NCI-H2196 (cell line): ENCODE measurements at regions not wholly inside any gene's neighbourhood (a gene's known extent, or its start where the extent isn't known, plus 50 kb on each side); places are given as distances from the start of the nearest gene placed in this dataset.

ENCODE experiments used
- DNase-seq: peaks from one replicate; lab custom pipeline; 2025; ENCODE audit not compliant: unreplicated experiment; lab: John Stamatoyannopoulos, UW

GRCh38 chr13:33691980-33692379, 126.0 kb upstream of the RFC3 start:
- no peak for DNase-seq

DNA sequence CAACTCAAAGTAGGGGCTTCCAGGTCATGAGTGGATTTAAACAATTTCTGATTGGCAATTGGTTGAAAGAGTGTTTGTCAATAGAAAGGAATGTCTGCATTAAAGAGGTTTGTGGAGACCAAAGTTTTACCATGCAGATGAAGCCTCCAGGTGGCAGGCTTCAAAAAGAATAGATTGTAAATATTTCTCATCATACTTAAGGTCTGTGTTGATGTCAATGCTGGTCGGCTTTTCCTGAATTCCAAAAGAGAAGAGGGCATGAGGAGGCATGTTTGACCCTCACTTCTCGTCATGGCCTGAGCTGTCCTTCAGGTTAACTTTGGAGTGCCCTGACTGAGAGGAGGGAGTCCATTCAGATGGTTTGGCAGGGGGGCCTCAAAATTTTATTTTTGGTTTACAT, 125.4 kb upstream of the RFC3 start:
- DNase-seq = no peak

DNA sequence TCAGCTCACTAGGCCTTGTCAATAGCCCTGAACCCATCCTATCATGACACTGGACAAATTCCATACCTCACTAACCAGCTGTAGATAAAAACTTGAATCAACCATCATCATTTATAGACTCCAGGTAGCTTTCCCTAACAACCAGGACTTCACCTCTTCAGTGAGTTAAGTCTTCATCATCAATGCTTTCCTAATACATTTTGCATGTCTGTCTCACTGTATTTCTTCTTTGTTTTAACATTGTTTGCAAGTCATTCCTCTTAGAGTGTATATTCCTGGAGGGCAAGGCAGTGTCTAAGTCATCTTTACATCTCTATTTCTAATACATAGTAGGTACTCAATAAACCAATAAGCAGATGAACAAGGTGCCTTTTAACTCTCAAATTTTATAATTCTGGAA, 123.4 kb upstream of the RFC3 start:
- DNase-seq = no peak

- DNase-seq = no peak
Measured at GRCh38 chr13:33696530-33696929, 121.4 kb upstream of the RFC3 start.

DNA sequence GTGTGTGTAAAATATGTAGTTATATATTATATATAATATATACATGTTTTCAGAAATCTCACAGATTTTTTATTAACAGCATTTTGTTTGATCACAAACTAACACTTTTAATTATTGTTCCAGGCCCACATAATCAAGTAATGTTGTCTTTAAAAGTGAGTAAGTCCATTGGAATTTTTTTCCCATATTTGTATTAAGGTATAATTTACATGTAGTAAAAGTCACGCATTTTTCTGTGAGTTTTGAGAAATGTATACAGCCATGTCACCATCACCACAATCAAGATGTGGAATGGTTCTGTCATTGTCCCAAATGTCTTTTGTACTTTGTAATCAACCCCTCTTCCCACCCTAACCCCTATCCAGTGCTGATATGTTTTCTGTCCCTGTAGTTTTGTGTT, 120.0 kb upstream of the RFC3 start:
- no peak for DNase-seq

DNA sequence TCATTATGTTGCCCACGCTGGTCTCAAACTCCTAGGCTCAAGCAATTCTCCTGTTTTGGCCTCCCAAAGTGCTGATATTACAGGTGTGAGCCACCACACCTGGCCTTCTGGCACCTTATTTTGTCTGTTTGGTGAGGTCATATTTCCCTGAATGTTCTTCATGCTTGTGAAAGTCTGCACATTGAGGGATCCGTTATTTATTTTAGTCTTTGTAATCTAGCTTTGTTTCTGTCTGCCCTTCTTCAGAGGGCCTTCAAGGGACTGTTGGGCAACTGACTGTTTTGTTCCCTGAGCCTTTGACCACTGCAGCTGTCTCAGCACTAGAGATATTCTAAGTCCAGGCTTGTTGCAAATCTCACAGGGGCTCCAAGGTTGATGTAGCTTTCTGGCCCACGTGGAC, 110.5 kb upstream of the RFC3 start:
- no peak for DNase-seq

- DNase-seq = no peak
Measured at GRCh38 chr13:33710924-33711323, 107.0 kb upstream of the RFC3 start.

DNA sequence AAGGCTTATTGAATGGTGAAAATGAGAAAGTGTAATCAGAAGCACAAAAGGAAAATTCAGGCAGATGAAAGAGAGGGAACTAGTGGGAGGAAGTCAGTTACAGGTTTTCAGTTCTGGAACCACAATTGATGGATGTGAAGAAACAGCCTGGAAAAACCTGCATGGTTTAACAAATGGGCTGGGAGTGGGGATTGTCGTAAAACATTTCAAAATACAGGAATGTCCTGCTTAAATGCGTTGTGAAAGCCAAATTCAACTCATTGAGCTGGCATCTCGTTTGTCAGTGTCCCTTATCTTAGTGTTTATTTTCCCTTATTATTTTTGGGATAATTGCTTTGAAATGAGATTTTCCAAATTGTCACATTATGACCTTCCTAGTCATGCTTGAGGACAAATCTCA, 106.5 kb upstream of the RFC3 start:
- no peak for DNase-seq

- no peak for DNase-seq
Measured at GRCh38 chr13:33717775-33718174, 100.2 kb upstream of the RFC3 start.

DNA sequence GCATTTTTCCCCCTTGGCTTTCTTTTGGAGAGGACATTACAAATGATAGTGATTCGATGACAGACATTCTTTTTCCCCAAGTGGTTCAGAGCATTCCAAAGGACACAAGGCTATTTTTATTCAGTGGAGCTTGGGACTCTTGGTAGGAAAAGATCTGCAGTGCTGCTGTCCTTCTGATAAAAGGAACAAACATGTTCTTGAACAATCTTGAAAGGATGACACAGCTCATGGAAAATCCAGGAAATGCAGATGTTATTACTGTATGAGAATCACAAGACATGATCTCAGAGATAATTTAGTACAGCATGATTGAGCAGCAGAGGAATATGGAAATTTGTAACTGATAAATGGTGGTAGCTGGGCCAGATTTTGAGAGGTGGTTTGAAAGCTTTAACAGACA, 96.2 kb upstream of the RFC3 start:
- no peak for DNase-seq

DNA sequence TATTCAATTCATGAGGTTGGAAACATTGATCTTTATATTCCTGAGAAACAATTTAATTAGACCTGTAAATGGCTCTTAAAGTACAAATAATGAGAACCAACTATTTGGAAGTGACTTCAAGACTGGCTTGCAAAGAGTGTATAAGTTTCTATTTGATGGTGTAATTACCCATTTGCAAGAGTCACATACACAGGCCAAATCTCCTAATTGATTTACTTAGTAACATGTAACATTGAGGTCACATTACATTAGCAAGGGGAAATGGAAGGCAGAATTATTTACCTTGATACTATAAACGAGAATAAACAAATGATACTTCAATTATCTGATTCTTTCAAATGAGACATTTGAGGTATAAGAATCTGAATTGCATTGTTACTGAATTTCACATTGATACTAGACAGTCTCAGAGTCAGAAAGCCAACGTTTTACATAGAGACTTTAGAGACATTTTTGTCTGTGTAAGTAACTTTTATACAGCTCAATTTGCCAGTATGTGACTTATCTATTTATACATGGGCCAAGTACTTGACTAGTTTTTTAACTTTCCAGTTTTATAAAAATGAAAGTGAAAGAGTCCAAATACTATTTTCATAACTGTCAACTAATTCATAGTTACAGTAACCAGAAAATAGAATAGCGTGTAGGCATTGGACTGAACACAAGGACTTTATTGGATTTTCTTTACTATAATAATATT, 95.6 kb upstream of the RFC3 start:
- no peak for DNase-seq

- no peak for DNase-seq
Measured at GRCh38 chr13:33723365-33723764, 94.6 kb upstream of the RFC3 start.

- peak; percentile 53 for DNase-seq
Measured at GRCh38 chr13:33723772-33724435, 94.0 kb upstream of the RFC3 start.

GRCh38 chr13:33725340-33725739, 92.6 kb upstream of the RFC3 start:
- DNase-seq = no peak

GRCh38 chr13:33727297-33728083, 90.5 kb upstream of the RFC3 start:
- no peak for DNase-seq

DNA sequence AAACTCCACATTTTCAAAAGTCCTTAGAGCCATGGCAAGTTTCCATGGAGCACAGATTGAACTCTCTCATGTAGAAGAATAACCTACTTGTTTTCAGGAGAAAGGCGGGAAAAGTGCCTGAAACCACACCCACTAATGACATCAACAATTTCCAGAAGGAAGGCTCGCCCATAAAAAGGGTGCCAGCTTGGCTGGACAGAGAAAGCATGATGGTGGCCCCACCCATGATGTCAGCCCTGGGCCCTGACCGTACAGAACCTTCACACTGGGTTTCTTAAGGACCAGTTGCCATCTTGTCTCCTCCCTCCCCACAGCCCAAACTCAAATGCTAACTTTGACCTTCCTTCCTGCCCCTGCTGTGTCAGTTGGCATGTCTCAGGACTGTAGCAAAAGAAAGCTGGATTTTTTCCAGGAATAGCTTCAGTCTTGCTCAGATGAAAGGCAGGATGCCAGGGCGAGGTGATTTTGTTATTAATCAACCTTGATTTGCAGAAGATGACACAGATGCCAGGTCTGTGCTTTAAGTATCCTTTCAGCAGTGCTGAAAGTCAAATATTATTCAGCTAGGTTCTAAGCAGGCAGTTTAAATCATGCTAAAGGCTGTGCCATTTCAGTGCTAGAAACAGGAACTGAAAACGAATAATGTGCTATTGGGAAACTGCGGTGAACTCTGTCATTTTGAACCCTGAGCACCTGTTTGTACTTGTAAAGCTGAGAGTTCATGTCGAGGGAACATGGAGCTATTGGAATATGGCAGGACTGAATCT, 89.5 kb upstream of the RFC3 start:
- DNase-seq = no peak

GRCh38 chr13:33730147-33730546, 87.8 kb upstream of the RFC3 start:
- DNase-seq = no peak

GRCh38 chr13:33730619-33731018, 87.3 kb upstream of the RFC3 start:
- no peak for DNase-seq

GRCh38 chr13:33735276-33735675, 82.7 kb upstream of the RFC3 start:
- DNase-seq = no peak

DNA sequence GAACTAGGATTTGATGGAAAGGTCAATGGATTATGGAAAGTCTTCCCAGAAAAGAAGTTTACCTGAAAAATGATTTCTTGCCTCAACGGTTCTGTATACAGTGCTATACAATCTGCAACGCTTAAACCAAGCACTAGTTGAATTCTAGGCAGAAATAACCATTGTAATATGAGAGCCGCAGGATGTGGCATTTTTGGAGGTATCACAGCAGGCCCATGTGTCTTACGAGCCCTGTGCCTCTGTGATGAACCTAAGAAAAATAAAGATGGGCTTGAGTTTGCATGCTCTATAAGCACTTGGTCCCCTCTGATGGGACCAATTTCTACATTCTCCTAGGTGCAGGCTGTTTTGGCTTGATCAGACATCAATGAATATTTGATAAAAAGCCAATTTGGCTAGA, 78.7 kb upstream of the RFC3 start:
- no peak for DNase-seq

- no peak for DNase-seq
Measured at GRCh38 chr13:33740134-33740538, 77.8 kb upstream of the RFC3 start.
